ENCODE measurements at regions not wholly inside any gene's neighbourhood (a gene's known extent, or its start where the extent isn't known, plus 50 kb on each side); places are given as distances from the start of the nearest gene placed in this dataset.
"Not testable (repeated sequence)": the region's sequence is repeated elsewhere in the genome, so short reads cannot be mapped to it uniquely, and the experiment has no call there.

DNA sequence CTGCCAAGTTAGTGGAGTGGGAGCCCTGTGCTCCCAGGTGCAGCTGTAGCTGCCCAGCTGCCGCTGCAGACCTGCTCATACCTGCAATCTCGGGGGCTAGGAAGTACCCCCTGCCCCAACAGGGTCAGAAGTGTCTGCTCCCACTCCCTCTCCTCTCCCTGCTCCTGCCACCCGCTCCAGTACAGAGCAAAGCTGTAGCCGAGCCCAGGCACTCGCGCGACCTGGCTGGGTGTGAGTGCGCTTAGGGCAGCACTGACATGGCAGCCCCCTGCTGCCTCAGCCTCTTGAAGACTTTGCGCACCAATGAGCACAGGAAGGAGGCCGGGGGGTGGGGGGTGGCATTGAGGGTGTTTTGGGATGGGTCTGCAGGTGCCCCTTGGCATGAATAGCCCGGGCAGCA, 1951.4 kb downstream of the SUCLG1 start:
- DNase-seq (ENCODE audit: low read depth): no peak

DNA sequence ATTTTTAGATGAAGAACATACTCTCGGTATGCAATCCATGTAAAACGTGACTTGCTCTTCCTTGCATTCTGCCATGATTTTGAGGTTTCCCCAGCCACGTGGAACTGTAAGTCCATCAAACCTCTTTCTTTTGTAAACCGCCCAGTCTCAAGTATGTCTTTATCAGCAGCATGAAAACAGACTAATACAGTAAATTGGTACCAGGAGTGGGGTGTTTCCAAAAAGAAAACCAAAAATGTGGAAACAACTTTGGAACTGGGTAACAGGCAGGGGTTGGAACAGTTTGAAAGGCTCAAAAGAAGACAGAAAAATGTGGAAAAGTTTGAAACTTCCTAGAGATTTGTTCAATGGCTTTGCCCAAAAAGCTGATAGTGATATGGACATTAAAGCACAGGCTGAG, 1957.9 kb downstream of the SUCLG1 start:
- no peak for DNase-seq (ENCODE audit: low read depth)

DNA sequence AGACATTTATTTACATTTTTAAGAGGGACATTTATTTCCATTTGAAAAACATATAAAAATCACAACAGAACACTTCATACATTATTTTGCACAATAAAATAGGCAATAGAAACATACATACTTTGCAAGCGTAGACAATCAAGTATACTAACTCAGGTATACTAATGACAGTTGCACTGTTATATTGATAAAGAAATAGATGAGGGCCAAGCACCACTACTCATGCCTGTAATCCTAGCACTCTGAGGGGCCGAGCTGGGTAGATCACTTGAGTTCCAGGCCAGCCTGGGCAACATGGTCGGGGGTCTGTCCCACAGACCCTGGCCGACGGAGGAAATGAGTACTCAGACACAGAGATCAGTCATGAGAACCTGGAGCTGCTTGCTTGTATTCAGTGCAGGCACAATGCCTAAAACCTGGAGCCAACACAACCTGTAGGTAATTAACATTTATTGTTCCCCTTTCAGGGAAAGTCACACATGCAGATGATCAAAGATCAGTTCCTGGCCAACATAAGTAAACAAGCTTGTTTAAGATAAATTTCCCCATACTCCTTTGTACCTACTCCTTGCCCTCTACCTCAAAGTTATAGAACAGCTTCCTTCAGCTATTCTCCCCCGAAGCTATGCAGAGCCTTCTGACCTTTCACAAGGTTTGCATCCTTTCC, 1960.2 kb downstream of the SUCLG1 start:
- no peak for DNase-seq (ENCODE audit: low read depth)

DNA sequence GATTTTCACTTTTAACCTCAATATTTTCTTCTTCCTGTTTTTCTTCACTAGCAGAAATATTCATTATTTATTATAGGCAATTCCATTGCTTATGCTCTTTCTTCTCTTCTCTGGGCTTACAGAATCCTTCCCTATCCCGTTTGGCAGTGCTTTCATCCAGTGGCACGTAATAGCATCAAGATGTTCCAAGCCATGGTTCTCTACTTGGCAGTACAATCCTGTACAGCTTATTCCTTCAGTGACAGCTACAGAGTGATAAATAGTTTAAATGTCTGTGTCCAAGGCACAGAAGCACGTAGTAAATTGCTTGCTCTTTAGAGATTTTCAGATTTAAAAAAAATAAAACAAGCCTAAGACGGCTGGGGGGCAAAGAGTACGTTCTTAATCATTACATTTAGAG, 1964.3 kb downstream of the SUCLG1 start:
- no peak for DNase-seq (ENCODE audit: low read depth)

DNA sequence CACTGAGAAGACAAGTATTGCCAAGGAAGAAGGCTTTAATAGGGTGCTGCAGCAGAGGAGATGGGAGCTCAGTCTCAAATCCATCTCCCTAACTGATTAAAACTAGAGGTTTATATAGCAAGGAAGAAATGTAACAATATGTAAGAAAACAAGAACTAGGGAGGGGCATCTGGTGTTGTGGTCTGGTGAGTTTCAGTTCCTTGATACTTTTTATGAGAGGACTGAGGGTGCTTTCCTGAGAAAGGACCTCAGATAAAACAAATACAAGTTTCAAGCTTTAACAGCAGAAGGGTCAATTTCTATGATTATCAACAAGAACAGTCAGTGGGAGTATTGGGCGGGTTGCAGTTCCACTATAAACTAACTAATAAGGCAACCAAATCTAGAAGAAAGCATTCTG, 1967.5 kb downstream of the SUCLG1 start:
- DNase-seq (ENCODE audit: low read depth): no peak

DNA sequence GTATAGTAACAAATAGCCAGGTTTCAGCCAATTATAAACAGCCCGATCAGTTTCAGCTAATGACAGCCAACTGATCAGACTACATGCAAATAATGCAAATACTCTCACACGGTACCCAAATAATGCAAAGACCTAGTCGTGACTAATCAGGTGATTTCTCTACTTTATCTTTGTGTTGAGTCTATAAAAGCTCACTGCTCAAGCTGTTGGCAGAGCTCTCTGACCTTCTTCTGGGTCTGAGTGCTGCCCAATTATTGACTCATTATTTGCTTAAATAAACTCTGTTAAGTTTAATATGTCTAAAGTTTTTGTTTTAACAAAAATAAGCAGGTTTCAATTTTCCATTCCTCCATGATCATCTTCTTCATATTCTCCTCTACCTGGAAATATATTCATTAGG, 1971.7 kb downstream of the SUCLG1 start:
- DNase-seq (ENCODE audit: low read depth): no peak

DNA sequence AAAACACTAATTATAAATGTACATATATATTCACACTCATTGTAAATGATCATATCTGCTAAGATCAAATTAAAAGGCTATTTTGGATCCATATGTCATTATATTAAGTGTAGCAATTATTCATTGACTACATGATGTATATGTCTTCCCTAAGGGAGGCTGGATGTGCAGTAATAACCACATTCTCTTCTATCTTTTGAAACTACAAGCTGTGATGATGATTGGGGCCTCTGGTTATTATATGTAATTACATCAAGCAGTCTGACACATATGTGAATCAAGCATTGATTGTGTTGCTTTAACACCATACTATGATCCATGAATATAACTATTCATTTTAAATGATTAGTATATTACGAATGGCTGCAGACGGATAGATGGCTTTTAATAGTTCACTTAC, 1973.4 kb downstream of the SUCLG1 start:
- DNase-seq (ENCODE audit: low read depth): no peak

DNA sequence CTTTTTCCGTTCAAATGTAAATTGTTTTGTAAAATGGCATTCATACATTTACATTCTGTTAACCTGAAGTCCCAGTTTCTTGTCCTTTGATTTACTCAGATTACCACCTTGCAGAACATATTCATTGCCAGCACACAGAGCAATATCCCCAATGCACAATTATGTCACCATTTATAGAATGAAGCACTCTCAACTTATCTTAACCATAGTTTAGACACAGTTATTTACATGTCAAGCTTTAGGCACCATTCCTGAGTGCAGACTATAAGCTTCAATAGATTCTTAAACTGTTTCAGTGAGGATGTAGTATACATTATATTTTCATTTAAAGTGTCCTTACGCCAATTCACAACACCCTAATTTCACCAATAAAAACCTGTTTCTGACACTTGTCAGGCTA, 1977.9 kb downstream of the SUCLG1 start:
- no peak for DNase-seq (ENCODE audit: low read depth)

DNA sequence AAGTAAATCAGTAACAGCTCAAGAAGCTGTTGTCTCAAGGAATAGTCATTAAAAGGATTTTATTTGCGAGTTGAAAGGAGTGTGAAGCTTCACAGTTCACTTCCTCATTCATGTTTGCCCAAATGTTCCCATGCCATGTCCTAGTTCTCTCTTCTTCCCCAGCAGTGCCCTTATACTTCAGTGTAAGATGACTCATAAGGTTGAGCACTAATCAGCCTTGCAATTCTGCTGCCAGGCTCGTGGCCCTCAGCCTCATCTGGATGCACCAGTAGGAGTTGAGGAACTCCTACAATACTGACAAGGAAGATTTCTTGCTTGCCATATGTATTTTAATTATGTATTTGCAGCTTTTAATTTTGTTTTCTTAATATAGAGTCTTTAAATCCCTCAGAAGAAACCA, 1980.4 kb downstream of the SUCLG1 start:
- DNase-seq (ENCODE audit: low read depth): no peak

DNA sequence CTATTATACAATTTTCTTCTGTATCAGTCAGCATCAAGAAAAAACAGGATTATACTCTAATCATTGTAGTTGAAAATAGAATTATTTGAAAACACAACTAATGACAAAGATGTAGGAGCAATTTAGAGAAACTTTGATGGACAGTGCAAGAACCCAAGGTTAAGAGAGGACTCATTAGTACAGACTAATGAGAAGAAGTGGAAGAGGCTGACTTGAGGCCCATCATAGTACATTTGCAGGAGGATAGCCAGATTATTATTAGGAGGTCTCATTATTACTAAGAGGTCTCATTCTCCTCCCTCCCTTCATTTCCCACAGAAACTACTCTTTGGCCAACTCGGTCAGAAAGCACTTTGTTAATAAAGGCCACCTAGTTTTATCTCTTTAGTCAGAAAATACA, 1983.0 kb downstream of the SUCLG1 start:
- DNase-seq (ENCODE audit: low read depth): no peak

DNA sequence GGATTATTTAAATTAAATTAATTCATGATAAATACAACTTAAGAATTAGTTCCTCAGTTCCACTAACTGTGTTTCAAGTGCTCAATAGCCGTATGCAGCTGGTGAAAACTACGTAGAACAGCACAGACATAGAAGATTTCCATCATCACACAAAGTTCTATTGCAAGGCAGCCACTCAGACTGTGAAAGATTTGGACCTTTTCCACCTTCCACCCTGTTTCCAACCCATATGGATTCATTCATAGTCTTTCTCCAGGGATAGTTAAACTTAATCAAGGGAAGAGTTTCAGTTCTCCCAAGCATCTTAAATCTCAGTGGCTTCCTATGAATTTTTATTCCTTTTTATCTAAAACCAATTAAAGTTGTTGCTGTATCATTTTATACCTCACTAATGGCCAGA, 2030.8 kb downstream of the SUCLG1 start:
- no peak for DNase-seq (ENCODE audit: low read depth)

DNA sequence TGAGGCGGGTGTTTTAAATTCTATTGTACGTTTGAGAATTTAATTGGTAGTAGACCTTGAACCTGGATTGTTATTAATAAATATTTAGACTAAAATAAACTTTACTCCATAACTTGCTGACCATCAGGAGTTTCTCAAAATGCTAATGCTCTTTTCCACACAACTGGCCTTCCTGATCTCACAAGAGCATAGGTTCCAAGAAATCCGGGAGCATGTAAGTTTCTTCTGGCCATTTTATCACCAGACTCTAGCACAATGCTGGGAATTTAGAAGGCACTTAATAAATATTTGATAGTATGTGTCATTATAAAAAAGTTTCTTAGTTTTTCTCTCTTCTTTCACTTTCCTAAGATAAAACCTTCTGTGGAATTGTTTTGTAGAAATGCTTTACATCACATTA, 2047.1 kb downstream of the SUCLG1 start:
- DNase-seq (ENCODE audit: low read depth): no peak

DNA sequence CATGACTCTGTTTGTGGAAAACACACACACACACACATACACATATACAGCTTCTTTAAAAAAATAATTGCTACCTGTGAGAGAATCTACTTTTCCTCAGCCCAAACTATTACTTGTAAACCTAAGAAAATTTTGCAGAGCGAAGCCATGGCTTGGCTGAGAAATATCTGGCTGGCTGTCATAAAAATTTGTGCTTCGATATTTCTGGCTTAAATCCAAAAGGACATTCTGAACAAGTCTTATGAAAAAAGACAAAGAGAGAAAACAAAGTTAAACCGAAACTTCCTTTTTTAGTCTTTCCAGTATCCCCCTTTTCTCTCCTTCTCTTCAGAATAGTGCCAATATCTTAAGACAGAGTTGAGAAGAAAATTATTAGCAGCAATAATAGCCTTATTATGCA, 2048.0 kb downstream of the SUCLG1 start:
- DNase-seq (ENCODE audit: low read depth): no peak

DNA sequence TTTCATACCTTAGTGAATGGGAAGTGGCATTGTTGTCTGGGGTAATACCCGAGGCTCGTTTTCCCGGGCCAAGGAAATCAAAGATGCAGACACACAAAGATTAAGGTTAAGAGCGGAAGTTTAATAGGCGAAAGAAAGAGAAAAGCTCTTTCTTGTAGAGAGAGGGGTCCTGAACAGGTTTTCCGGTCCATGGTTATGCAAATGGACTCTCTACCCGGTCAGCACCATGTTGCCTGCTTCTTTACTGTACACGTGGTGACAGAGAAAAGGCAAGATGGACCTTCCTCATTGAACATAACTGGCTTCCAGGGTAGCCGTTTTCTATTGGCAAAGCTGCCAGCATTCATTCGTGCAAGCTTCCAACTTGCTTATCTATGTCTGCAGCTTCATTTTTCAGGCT, 2063.5 kb downstream of the SUCLG1 start:
- no peak for DNase-seq (ENCODE audit: low read depth)

DNA sequence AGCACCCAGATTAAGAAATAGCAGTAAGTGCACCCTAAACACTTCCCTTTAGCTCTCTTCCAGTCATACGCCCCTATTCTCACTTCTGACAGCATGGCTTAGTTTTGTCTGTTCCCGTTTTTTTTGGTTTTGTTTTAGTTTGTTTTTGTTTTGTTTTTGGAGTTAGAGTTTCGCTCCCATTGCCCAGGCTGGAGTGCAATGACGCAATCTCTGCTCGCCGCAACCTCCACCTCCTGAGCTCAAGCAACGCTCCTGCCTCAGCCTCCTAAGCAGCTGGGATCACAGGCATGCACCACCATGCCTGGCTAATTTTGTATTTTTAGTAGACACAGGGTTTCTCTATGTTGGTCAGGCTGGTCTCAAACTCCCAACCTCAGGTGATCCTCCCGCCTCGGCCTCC, 2067.7 kb downstream of the SUCLG1 start:
- DNase-seq (ENCODE audit: low read depth): no peak

DNA sequence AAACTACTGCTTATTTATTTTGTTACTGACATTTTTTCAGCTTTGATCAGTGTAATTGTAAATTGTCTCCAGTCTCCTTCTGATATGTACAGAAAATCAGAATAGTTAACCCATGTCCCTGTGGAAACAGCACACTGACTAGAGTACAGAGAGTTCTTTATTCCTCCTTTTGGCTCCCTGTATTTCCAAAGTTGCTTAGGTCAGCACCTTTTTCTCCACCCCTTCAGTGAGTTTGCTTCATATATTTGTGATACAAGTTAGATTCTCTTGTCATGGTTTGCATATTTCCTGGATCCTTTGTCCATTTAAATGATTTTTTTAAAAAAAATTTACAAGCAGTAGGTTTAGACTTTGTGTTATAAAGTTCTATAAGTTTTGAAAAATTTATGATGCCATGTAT, 2051.1 kb upstream of the LRRTM1 start:
- no peak for DNase-seq (ENCODE audit: low read depth)

DNA sequence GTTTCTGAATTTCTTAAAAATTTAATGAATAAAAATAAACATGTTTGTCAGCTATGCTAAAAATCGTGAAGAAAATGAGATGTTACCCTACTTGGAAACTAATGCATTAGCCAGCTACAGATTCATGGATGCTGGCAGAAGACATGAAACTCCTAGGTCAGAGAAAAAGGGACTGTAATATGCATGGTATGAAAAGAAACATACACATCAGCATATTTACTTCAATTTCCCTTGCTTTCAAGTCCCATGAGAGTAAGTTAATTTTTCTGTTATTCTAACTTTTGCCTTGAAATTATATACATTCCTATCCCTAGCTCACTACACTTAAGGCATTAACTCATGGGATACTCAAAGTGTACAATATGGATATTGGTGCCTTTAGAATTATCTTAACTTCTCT, 2041.4 kb upstream of the LRRTM1 start:
- no peak for DNase-seq (ENCODE audit: low read depth)

DNA sequence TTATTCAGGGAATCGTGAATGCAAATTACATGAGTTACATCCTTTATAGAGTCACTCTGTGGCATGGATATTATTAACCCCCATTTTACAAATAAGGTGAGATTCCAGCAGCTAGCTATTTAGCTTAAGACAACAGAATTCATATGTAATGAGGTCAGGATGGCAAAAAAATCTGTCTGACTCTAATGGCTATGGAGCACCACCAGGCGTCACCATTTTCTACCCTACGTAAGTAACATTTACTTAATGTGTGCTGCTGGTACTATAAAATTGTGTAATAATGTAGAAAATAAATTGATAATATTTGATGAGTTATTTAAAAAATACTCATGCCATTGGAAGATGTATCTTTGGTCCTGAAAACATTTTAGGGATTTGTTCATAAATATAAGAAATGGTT, 2040.1 kb upstream of the LRRTM1 start:
- no peak for DNase-seq (ENCODE audit: low read depth)

DNA sequence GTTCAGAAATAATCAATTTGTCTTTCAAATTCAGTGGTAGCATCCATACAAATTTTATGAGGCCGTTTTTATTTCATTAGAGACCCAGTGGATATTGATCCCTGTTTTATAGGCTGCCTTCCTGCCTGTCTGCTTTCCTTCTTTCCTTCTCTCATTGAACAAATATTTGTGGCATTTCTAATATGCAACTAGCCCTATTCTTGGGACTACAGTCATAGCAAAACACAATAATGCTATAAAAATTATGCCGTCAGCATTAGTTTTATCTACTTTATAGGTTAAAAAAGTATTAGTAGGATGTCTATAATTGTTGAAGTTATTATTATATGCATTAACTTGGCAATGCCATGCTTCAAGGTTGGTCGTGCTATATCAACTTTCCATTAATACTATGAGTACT, 2037.8 kb upstream of the LRRTM1 start:
- DNase-seq (ENCODE audit: low read depth): no peak

DNA sequence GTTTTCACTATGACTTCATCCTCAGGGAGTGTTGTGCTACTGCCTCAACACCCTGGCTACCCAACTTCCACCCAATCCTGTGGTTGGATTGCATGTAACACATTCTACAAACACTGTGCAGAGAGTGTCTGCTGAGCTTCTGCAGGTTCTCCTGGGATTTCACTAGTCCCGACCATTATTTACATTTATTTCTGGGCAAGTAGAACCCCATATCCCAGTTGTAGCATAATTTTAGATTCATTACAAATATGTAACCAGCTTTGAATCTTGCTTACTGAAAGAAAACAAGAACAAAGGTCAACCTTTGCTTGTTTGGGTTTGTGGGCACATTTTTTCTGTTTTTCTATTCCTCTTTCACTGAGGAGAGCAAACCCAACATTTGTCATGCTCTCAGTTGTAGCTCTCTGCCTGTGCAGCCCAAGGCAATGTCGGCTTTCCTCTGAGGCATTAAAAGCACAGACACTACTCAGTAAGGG, 2036.1 kb upstream of the LRRTM1 start:
- DNase-seq (ENCODE audit: low read depth): no peak

DNA sequence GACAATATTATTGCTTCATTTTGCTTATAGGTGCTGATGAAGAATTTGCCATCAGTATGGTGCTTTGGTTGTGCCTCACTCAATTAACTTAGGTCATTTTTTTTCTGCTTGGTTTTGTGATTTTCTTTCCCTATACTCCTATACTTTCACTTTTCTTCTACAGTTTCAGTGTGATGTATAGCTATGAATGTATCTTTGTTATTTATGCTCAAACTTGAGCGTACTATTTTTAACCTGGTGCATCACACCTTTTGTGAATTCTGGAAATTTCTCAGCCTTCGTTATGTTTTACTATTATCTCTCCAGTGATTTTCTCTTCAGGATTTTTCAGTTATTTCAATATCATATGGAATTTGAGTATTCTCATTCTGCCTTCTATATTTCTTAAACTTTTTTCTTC, 2035.3 kb upstream of the LRRTM1 start:
- no peak for DNase-seq (ENCODE audit: low read depth)

DNA sequence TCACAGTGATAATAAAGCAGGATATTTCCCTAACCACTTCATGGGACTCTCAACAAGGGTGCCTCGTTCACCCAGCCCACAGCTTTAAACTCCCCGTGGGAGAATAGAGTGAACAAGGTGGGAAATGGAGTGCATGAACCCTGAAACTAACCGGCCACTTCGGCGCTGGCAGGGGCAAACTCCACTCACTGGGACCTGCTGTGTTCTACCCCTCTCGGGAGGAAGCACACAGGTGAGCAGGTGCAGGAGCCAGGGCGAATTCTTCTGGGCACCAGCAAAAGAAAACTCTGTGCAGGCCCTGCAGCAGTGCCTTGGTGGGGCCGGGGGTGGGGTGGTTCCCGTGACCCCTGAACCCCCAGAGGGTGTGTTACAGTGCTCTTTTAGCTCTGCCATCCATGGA, 2029.1 kb upstream of the LRRTM1 start:
- DNase-seq (ENCODE audit: low read depth): no peak

DNA sequence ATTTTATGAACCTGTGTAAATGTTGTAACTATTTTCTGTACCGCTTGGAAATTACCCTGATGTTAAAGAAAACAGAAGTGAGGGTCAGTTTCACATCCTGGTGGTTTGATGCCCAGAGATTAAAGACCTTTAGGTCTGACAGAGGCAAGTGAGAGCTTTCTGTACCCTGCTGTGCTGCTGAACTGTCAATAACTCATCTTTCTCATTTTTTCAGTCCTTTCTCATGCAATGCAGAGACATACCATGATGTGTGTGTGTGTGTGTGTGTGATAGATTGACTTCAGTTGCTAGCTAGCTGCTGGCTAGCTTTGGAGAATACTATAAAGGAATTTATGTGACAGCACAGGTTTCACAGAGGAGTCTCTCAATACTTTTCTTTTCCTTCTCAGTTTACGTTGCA, 2025.6 kb upstream of the LRRTM1 start:
- DNase-seq (ENCODE audit: low read depth): no peak

DNA sequence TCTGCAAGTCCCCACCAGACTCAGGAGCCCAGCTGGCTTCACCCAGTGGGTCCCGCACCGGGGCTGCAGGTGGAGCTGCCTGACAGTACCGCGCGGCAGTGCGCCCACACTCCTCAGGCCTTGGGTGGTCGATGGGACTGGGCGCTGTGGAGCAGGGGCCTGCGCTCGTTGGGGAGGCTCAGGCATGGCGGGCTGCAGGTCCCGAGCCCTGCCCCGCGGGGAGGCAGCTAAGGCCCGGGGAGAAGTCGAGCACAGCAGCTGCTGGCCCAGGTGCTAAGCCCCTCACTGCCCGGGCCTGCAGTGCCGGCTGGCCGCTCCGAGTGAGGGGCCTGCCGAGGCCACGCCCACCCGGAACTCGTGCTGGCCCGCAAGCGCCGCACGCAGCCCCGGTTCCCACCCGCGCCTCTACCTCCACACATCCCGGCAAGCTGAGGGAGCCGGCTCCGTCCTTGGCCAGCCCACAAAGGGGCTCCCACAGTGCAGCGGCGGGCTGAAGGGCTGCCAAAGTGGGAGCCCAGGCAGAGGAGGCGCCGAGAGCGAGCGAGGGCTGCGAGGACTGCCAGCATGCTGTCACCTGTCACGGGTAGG, 2021.7 kb upstream of the LRRTM1 start:
- not testable (repeated sequence) for DNase-seq (ENCODE audit: low read depth)

All from HS-5 (cell line).